PC-9 (cell line): ENCODE measurements at regions not wholly inside any gene's neighbourhood (a gene's known extent, or its start where the extent isn't known, plus 50 kb on each side); places are given as distances from the start of the nearest gene placed in this dataset.

ENCODE experiments used
- BruUV-seq: library from RNA; stranded (reverse); fragments of 400-500 nt; replicated peaks from 2 replicates; lab custom pipeline; 2021; lab: Mats Ljungman, UMichigan
- CTCF ChIA-PET: fragments of 300-600 bp; sonication (Branson Sonifier 250); formaldehyde crosslinking; loops from one replicate; lab custom pipeline; 2022; ENCODE audit warnings: antibody characterized with exemption; lab: Charles Lee
- POLR2A ChIA-PET: fragments of 300-600 bp; sonication (Branson Sonifier 250); formaldehyde crosslinking; loops from one replicate; lab custom pipeline; 2022; ENCODE audit warnings: antibody characterized with exemption; ENCODE audit not compliant: unreplicated experiment; lab: Charles Lee
- DNase-seq, 2 experiments: peaks; one replicate each; pipeline versions ENCODE4 v3.0.0 to v3.0.0-alpha.2; 2015 to 2022; ENCODE audit warnings: mixed read lengths in 1 of 2
- H2AFZ ChIP-seq: fragments of 200-600 bp; sonication (generic); 2 replicates; pipeline ENCODE4 v1.8.1; 2017; ENCODE audit warnings: antibody characterized with exemption
- H3F3A ChIP-seq: fragments of 200-600 bp; sonication (generic); 2 replicates; pipeline ENCODE4 v1.8.1; 2017; ENCODE audit warnings: antibody characterized with exemption, mild to moderate bottlenecking, low read depth; ENCODE audit not compliant: insufficient read depth
- H3K27ac ChIP-seq: fragments of 200-600 bp; sonication (generic); 2 replicates; pipeline ENCODE4 v1.6.1; 2016; ENCODE audit warnings: mixed run types
- H3K27me3 ChIP-seq: fragments of 200-600 bp; sonication (generic); 2 replicates; pipeline ENCODE4 v1.6.1; 2016; ENCODE audit warnings: low read depth, mixed run types; ENCODE audit not compliant: insufficient read depth
- H3K36me3 ChIP-seq: fragments of 200-600 bp; sonication (generic); 2 replicates; pipeline ENCODE4 v1.6.1; 2016; ENCODE audit warnings: low read depth, mixed run types
- H3K4me1 ChIP-seq: fragments of 200-600 bp; sonication (generic); replicated peaks from 2 replicates; pipeline ENCODE4 v1.6.1; 2016; ENCODE audit warnings: mixed run types; ENCODE audit not compliant: insufficient read depth
- H3K4me2 ChIP-seq: fragments of 200-600 bp; sonication (generic); 2 replicates; pipeline ENCODE4 v1.6.1; 2017; ENCODE audit warnings: mixed run types
- H3K4me3 ChIP-seq: fragments of 200-600 bp; sonication (generic); 2 replicates; pipeline ENCODE4 v1.6.1; 2016; ENCODE audit warnings: mixed run types
- H3K79me2 ChIP-seq: fragments of 200-600 bp; sonication (generic); 2 replicates; pipeline ENCODE4 v1.6.1; 2017; ENCODE audit warnings: low read depth, mixed run types
- H3K9me2 ChIP-seq: fragments of 200-600 bp; sonication (generic); 2 replicates; pipeline ENCODE4 v1.8.1; 2017; ENCODE audit warnings: mild to moderate bottlenecking; ENCODE audit not compliant: insufficient read depth
- H3K9me3 ChIP-seq: fragments of 200-600 bp; sonication (generic); 2 replicates; pipeline ENCODE4 v1.8.1; 2016; ENCODE audit warnings: low read depth; ENCODE audit not compliant: insufficient read depth
- H4K20me1 ChIP-seq: fragments of 200-600 bp; sonication (generic); 2 replicates; pipeline ENCODE4 v1.8.1; 2017; ENCODE audit not compliant: insufficient read depth
- CTCF ChIP-seq: fragments of 200-600 bp; sonication (generic); conservative IDR thresholded peaks from 2 replicates; pipeline ENCODE4 v1.6.1; 2017; ENCODE audit warnings: mixed run types, antibody characterized with exemption, mild to moderate bottlenecking, moderate library complexity
- EZH2 ChIP-seq: fragments of 200-600 bp; sonication (generic); IDR thresholded peaks from 2 replicates; pipeline ENCODE4 v1.8.0; 2017; ENCODE audit warnings: antibody characterized with exemption, low read depth
- intact Hi-C: fragments of 100-400 bp; cut with micrococcal nuclease; formaldehyde crosslinking; loops from one replicate; pipeline ENCODE4 v1.10.0; 2022; ENCODE audit not compliant: unreplicated experiment

DNA sequence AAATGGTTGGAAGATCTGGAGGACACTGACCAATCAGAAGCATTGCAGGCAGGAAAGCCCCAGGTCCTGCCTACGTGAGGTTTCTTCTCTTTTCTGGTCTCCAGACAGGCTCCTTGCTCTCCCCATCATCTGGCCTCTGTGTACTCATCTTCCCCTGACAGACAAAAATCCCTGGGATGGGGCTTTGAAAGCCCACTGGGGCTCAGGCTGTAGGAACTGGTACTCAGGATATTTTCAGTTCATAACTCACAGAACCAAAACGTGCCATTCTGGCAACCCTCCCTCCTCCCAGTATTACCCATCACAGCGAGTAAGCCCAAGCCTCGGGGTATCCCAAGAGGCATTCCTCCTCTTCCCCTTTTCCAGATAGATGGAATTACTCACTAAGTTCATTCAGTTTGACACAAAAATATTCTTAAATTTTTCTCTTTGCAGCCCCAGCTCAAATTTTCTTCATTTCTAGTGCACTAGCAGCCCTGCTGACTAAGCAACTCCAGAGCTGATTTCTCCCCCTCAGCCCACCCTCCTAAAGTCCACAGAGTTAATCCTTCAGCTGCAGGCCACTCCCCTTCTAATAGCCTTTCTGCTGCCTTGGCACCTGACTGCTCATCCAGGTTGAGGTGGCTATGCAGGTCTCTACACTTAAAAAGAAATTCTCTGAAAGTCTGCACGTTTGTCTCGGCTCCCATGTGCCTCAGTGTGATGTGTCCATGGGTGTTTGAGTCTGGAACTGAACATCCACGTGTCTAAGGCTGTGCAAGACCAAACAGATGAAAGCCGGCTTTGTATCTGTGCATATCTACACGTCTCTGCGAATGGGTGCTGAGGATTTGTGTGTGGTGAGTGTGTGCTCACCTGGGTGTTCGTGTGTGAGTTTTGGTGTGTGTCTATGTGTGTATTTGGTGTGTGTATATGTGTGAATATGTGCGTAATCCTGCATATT, 331.4 kb downstream of the CCSER2 start:
- H3F3A ChIP-seq = no peaks in the 10 kb centered on the region
- no peak overlapping the region for H3K4me2 ChIP-seq
- no peak overlapping the region for H3K4me3 ChIP-seq
- no peaks in the 10 kb centered on the region for H3K79me2 ChIP-seq
- TF ChIP-seq CTCF (no peak), EZH2 (no peak)
- no peak for DNase-seq
- no peaks in the 10 kb centered on the region for H3K36me3 ChIP-seq
- no peak overlapping the region for H2AFZ ChIP-seq
- H3K9me3 ChIP-seq = no peaks in the 10 kb centered on the region
- H4K20me1 ChIP-seq = no peaks in the 10 kb centered on the region
- H3K9me2 ChIP-seq = no peaks in the 10 kb centered on the region
- no TSS peak for BruUV-seq
- H3K27ac ChIP-seq = no peak overlapping the region
- H3K27me3 ChIP-seq = peaks cover 12% of the 10 kb centered on the region; the same call in 1 of the 2 replicates
- POLR2A ChIA-PET = no interaction called here
- CTCF ChIA-PET = no interaction called here
- H3K4me1 ChIP-seq = no peaks in the 10 kb centered on the region
- intact Hi-C loops = no loop called here

- no TSS peak for BruUV-seq
- ChIA-PET POLR2A (no interaction called here), CTCF (interaction anchor here (0.6 kb wide), 1 partner anchor 95 kb away, joined by 4 read pairs; no protein-coding TSS in a partner anchor)
- no peaks in the 10 kb centered on the region for H3K9me2 ChIP-seq
- H4K20me1 ChIP-seq = no peaks in the 10 kb centered on the region
- no peak for DNase-seq
- H3F3A ChIP-seq = no peaks in the 10 kb centered on the region
- no peak overlapping the region for H2AFZ ChIP-seq
- H3K4me1 ChIP-seq = no peaks in the 10 kb centered on the region
- no peak overlapping the region for H3K4me2 ChIP-seq
- no peak for TF ChIP-seq EZH2
- no peak for TF ChIP-seq CTCF
- H3K4me3 ChIP-seq = no peak overlapping the region
- no peaks in the 10 kb centered on the region for H3K36me3 ChIP-seq
- no peak overlapping the region for H3K27ac ChIP-seq
- no peaks in the 10 kb centered on the region for H3K79me2 ChIP-seq
- H3K27me3 ChIP-seq = peaks cover 12% of the 10 kb centered on the region; the same call in 1 of the 2 replicates
- no peaks in the 10 kb centered on the region for H3K9me3 ChIP-seq
- intact Hi-C loops = no loop called here
These were observed 332.2 kb downstream of the CCSER2 start for GRCh38 chr10:84660450-84661159.

- no peaks in the 10 kb centered on the region for H3K36me3 ChIP-seq
- CTCF ChIA-PET = no interaction called here
- H3K4me3 ChIP-seq = no peak overlapping the region
- H3F3A ChIP-seq = no peaks in the 10 kb centered on the region
- BruUV-seq = no TSS peak
- H2AFZ ChIP-seq = no peak overlapping the region
- TF ChIP-seq CTCF = no peak
- no peaks in the 10 kb centered on the region for H3K9me2 ChIP-seq
- no peak for DNase-seq
- H3K9me3 ChIP-seq = no peaks in the 10 kb centered on the region
- H4K20me1 ChIP-seq = no peaks in the 10 kb centered on the region
- POLR2A ChIA-PET = interaction anchor here (0.6 kb wide), 1 partner anchor 10 kb away, joined by 4 read pairs; no protein-coding TSS in a partner anchor
- H3K79me2 ChIP-seq = no peaks in the 10 kb centered on the region
- no peak overlapping the region for H3K27ac ChIP-seq
- no peak overlapping the region for H3K4me2 ChIP-seq
- H3K27me3 ChIP-seq = peaks cover 31% of the 10 kb centered on the region; the same call in 1 of the 2 replicates
- H3K4me1 ChIP-seq = no peaks in the 10 kb centered on the region
- intact Hi-C loops = no loop called here
These were observed 336.8 kb downstream of the CCSER2 start for GRCh38 chr10:84665211-84665610.
